SK-N-SH treated with all-trans-retinoic acid at 6 μM for 48 hours (cell line): ENCODE measurements at regions not wholly inside any gene's neighbourhood (a gene's known extent, or its start where the extent isn't known, plus 50 kb on each side); places are given as distances from the start of the nearest gene placed in this dataset.

ENCODE experiments used
- ATAC-seq: fragments of 200-7000 bp; cut with Tn5 transposase; 3 replicates; pipeline ENCODE4 v1.9.1; 2020; ENCODE audit warnings: mild to moderate bottlenecking, moderate library complexity
- ARNTL ChIP-seq: fragments of 450-650 bp; formaldehyde crosslinking; IDR thresholded peaks from 2 replicates; pipeline ENCODE4 v1.5.0; 2020; ENCODE audit warnings: low read depth, mild to moderate bottlenecking, moderate library complexity, borderline replicate concordance
- BACH2 ChIP-seq: fragments of 250-450 bp; sonication (Bioruptor Pico); IDR thresholded peaks from 2 replicates; pipeline ENCODE4 v1.9.0; 2021; ENCODE audit warnings: mild to moderate bottlenecking, borderline replicate concordance
- CSDC2 ChIP-seq: fragments of 250-450 bp; sonication (Bioruptor Pico); IDR thresholded peaks from 2 replicates; pipeline ENCODE4 v1.5.0; 2020; ENCODE audit warnings: mild to moderate bottlenecking, moderate library complexity
- ESRRG ChIP-seq: fragments of 250-450 bp; sonication (Bioruptor Pico); IDR thresholded peaks from 2 replicates; pipeline ENCODE4 v1.6.1; 2021; ENCODE audit warnings: mild to moderate bottlenecking
- GLIS3 ChIP-seq: fragments of 250-450 bp; sonication (Bioruptor Pico); IDR thresholded peaks from 2 replicates; pipeline ENCODE4 v1.5.0; 2020; ENCODE audit warnings: mild to moderate bottlenecking, moderate library complexity
- ISL1 ChIP-seq: fragments of 250-450 bp; sonication (Bioruptor Pico); IDR thresholded peaks from 2 replicates; pipeline ENCODE4 v2.1.2; 2022; ENCODE audit warnings: mild to moderate bottlenecking, moderate library complexity
- PPARA ChIP-seq: fragments of 250-450 bp; sonication (Bioruptor Pico); IDR thresholded peaks from 2 replicates; pipeline ENCODE4 v1.5.0; 2020; ENCODE audit warnings: mild to moderate bottlenecking, borderline replicate concordance
- RARB ChIP-seq: fragments of 250-450 bp; sonication (Bioruptor Pico); IDR thresholded peaks from 2 replicates; pipeline ENCODE4 v1.8.0; 2021; ENCODE audit warnings: mild to moderate bottlenecking, moderate library complexity
- SNAI2 ChIP-seq: fragments of 250-450 bp; sonication (Bioruptor Pico); IDR thresholded peaks from 2 replicates; pipeline ENCODE4 v1.5.0; 2020; ENCODE audit warnings: mild to moderate bottlenecking, moderate library complexity
- TCF4 ChIP-seq: fragments of 250-450 bp; sonication (Bioruptor Pico); IDR thresholded peaks from 2 replicates; pipeline ENCODE4 v1.8.0; 2021; ENCODE audit warnings: mild to moderate bottlenecking, moderate library complexity, borderline replicate concordance
- TOX ChIP-seq: fragments of 250-450 bp; sonication (Bioruptor Pico); IDR thresholded peaks from 2 replicates; pipeline ENCODE4 v1.8.0; 2021; ENCODE audit warnings: mild to moderate bottlenecking, moderate library complexity, borderline replicate concordance
- ZFP3 ChIP-seq: fragments of 250-450 bp; sonication (Bioruptor Pico); IDR thresholded peaks from 2 replicates; pipeline ENCODE4 v1.5.0; 2020; ENCODE audit warnings: mild to moderate bottlenecking, moderate library complexity
- ZFP30 ChIP-seq: fragments of 450-650 bp; formaldehyde crosslinking; IDR thresholded peaks from 2 replicates; pipeline ENCODE4 v1.5.0; 2022; ENCODE audit warnings: mild to moderate bottlenecking, moderate library complexity
- ZNF565 ChIP-seq: fragments of 450-650 bp; formaldehyde crosslinking; conservative IDR thresholded peaks from 2 replicates; pipeline ENCODE4 v1.5.0; 2020; ENCODE audit warnings: low read depth, mild to moderate bottlenecking, moderate library complexity
- ZNF8 ChIP-seq: fragments of 450-650 bp; formaldehyde crosslinking; IDR thresholded peaks from 2 replicates; pipeline ENCODE4 v1.5.0; 2020; ENCODE audit warnings: mild to moderate bottlenecking, moderate library complexity
- TF ChIP-seq, protein P1 (sequence below): fragments of 250-450 bp; sonication (Bioruptor Pico); IDR thresholded peaks from 2 replicates; pipeline ENCODE4 v1.5.1; 2020; ENCODE audit warnings: low read depth, mild to moderate bottlenecking, moderate library complexity
- TF ChIP-seq, protein P2 (sequence below): fragments of 250-450 bp; sonication (Bioruptor Pico); IDR thresholded peaks from 2 replicates; pipeline ENCODE4 v1.5.1; 2021; ENCODE audit warnings: mild to moderate bottlenecking, moderate library complexity
- TF ChIP-seq, protein P3 (sequence below): fragments of 250-450 bp; sonication (Bioruptor Pico); IDR thresholded peaks from 2 replicates; pipeline ENCODE4 v1.5.0; 2020; ENCODE audit warnings: mild to moderate bottlenecking, moderate library complexity
- TF ChIP-seq, protein P4 (sequence below): fragments of 250-450 bp; sonication (Bioruptor Pico); IDR thresholded peaks from 2 replicates; pipeline ENCODE4 v1.8.0; 2020; ENCODE audit warnings: mild to moderate bottlenecking, moderate library complexity, borderline replicate concordance
- TF ChIP-seq, protein P5 (sequence below): fragments of 250-450 bp; sonication (Bioruptor Pico); IDR thresholded peaks from 2 replicates; pipeline ENCODE4 v1.8.0; 2021; ENCODE audit warnings: low read depth, mild to moderate bottlenecking, moderate library complexity, borderline replicate concordance

DNA sequence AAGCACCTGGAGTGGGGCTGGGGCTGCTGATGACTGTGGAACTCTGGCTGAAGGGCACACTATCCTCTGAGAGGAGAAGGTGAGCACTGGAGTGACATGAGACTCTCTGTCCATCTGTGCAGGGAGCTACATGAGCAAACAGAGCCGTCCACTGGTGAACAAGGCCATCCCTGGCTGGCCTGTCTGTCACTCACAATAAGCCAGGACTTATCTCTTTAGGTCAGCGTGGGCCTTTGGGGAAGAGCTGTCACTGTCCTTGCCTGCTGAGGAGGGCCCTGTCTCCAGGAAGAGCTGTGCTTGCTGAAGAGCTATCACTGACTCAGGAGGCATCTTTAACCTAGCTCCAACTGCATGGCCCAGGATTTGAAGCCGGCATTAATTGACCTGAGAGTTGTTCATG, 82.1 kb downstream of the FOXD2 start:
- TF ChIP-seq GLIS3 (CRISPR knock-in tag), result no peak
- TF ChIP-seq ZFP3 (CRISPR knock-in tag), result no peak
- no peak for TF ChIP-seq BACH2 (CRISPR knock-in tag)
- no peak for TF ChIP-seq TCF4 (CRISPR knock-in tag)
- no peak for TF ChIP-seq ESRRG (CRISPR knock-in tag)
- TF ChIP-seq, protein P1, sequence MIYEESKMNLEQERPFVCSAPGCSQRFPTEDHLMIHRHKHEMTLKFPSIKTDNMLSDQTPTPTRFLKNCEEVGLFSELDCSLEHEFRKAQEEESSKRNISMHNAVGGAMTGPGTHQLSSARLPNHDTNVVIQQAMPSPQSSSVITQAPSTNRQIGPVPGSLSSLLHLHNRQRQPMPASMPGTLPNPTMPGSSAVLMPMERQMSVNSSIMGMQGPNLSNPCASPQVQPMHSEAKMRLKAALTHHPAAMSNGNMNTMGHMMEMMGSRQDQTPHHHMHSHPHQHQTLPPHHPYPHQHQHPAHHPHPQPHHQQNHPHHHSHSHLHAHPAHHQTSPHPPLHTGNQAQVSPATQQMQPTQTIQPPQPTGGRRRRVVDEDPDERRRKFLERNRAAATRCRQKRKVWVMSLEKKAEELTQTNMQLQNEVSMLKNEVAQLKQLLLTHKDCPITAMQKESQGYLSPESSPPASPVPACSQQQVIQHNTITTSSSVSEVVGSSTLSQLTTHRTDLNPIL (CRISPR knock-in tag), result no peak
- no peak for TF ChIP-seq CSDC2 (CRISPR knock-in tag)
- TF ChIP-seq, protein P2, sequence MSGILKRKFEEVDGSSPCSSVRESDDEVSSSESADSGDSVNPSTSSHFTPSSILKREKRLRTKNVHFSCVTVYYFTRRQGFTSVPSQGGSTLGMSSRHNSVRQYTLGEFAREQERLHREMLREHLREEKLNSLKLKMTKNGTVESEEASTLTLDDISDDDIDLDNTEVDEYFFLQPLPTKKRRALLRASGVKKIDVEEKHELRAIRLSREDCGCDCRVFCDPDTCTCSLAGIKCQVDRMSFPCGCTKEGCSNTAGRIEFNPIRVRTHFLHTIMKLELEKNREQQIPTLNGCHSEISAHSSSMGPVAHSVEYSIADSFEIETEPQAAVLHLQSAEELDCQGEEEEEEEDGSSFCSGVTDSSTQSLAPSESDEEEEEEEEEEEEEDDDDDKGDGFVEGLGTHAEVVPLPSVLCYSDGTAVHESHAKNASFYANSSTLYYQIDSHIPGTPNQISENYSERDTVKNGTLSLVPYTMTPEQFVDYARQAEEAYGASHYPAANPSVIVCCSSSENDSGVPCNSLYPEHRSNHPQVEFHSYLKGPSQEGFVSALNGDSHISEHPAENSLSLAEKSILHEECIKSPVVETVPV (CRISPR knock-in tag), result no peak
- TF ChIP-seq TOX (CRISPR knock-in tag), result no peak
- no peak for TF ChIP-seq ZFP30 (CRISPR knock-in tag)
- ATAC-seq, result no peak

DNA sequence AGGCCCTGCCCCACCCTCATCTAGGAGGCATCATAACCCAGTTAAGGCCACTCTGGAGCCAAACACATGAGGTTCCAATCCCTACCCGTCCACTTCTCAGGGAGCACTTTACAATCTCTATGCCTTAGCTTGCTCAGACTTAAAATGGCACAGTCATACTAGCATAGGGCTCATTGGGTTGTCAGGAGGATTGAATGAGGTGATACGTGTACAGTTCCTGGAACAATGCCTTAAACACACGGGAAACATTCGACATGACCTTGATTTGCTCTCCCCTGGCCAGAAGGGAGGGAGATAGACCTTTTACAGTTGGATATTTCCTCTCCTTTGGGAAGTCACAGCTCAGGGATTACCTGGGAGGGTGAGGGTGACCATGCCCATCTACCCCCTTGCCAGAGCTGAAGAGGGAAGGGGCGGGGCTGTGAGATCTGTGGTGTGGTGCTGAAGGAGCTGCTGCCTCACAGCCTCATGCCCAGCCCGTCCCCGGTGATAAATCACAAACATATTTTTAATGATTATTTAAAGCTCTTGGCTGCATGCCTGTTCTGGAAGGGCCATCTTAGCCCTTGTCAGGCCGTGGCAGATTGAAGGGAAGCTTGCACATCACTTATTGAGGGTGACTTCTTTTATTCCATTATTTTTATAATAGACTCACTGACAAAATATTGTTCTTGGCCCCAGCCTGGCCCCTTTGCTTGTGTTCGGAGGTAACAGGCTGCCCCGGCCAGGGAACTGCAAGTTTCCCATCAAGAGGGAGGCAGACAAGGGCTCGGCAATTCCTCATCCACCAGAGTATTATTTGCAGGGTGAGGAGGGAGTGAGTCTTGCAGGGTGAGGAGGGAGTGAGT, 83.4 kb downstream of the FOXD2 start:
- TF ChIP-seq TOX (CRISPR knock-in tag) (no peak), ISL1 (CRISPR knock-in tag) (no peak), BACH2 (CRISPR knock-in tag) (no peak), ZFP30 (CRISPR knock-in tag) (no peak), TCF4 (CRISPR knock-in tag) (no peak), SNAI2 (CRISPR knock-in tag) (no peak), ZNF8 (CRISPR knock-in tag) (no peak), GLIS3 (CRISPR knock-in tag) (no peak), ESRRG (CRISPR knock-in tag) (no peak), PPARA (no peak), ARNTL (CRISPR knock-in tag) (no peak), RARB (CRISPR knock-in tag) (no peak), ZNF565 (CRISPR knock-in tag) (no peak), CSDC2 (CRISPR knock-in tag) (no peak), ZFP3 (CRISPR knock-in tag) (no peak)
- TF ChIP-seq, protein P3, sequence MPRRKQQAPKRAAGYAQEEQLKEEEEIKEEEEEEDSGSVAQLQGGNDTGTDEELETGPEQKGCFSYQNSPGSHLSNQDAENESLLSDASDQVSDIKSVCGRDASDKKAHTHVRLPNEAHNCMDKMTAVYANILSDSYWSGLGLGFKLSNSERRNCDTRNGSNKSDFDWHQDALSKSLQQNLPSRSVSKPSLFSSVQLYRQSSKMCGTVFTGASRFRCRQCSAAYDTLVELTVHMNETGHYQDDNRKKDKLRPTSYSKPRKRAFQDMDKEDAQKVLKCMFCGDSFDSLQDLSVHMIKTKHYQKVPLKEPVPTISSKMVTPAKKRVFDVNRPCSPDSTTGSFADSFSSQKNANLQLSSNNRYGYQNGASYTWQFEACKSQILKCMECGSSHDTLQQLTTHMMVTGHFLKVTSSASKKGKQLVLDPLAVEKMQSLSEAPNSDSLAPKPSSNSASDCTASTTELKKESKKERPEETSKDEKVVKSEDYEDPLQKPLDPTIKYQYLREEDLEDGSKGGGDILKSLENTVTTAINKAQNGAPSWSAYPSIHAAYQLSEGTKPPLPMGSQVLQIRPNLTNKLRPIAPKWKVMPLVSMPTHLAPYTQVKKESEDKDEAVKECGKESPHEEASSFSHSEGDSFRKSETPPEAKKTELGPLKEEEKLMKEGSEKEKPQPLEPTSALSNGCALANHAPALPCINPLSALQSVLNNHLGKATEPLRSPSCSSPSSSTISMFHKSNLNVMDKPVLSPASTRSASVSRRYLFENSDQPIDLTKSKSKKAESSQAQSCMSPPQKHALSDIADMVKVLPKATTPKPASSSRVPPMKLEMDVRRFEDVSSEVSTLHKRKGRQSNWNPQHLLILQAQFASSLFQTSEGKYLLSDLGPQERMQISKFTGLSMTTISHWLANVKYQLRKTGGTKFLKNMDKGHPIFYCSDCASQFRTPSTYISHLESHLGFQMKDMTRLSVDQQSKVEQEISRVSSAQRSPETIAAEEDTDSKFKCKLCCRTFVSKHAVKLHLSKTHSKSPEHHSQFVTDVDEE (CRISPR knock-in tag), result no peak
- TF ChIP-seq, protein P4, sequence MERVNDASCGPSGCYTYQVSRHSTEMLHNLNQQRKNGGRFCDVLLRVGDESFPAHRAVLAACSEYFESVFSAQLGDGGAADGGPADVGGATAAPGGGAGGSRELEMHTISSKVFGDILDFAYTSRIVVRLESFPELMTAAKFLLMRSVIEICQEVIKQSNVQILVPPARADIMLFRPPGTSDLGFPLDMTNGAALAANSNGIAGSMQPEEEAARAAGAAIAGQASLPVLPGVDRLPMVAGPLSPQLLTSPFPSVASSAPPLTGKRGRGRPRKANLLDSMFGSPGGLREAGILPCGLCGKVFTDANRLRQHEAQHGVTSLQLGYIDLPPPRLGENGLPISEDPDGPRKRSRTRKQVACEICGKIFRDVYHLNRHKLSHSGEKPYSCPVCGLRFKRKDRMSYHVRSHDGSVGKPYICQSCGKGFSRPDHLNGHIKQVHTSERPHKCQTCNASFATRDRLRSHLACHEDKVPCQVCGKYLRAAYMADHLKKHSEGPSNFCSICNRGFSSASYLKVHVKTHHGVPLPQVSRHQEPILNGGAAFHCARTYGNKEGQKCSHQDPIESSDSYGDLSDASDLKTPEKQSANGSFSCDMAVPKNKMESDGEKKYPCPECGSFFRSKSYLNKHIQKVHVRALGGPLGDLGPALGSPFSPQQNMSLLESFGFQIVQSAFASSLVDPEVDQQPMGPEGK (CRISPR knock-in tag), result no peak
- TF ChIP-seq, protein P5, sequence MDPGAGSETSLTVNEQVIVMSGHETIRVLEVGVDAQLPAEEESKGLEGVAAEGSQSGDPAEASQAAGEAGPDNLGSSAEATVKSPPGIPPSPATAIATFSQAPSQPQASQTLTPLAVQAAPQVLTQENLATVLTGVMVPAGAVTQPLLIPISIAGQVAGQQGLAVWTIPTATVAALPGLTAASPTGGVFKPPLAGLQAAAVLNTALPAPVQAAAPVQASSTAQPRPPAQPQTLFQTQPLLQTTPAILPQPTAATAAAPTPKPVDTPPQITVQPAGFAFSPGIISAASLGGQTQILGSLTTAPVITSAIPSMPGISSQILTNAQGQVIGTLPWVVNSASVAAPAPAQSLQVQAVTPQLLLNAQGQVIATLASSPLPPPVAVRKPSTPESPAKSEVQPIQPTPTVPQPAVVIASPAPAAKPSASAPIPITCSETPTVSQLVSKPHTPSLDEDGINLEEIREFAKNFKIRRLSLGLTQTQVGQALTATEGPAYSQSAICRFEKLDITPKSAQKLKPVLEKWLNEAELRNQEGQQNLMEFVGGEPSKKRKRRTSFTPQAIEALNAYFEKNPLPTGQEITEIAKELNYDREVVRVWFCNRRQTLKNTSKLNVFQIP (CRISPR knock-in tag), result no peak
- TF ChIP-seq, protein P2 (CRISPR knock-in tag), result no peak
- TF ChIP-seq, protein P1 (CRISPR knock-in tag), result no peak
- ATAC-seq, result no peak
